ENCODE measurements at regions not wholly inside any gene's neighbourhood (a gene's known extent, or its start where the extent isn't known, plus 50 kb on each side); places are given as distances from the start of the nearest gene placed in this dataset.

GRCh38 chr7:96638669-96639068 lies 71.0 kb downstream of the SEM1 start:
- DNase-seq, result no peak

GRCh38 chr7:96637522-96637921 lies 72.1 kb downstream of the SEM1 start:
- DNase-seq, result no peak

- no peak for DNase-seq
Measured at GRCh38 chr7:96636979-96637378, 72.7 kb downstream of the SEM1 start.

DNA sequence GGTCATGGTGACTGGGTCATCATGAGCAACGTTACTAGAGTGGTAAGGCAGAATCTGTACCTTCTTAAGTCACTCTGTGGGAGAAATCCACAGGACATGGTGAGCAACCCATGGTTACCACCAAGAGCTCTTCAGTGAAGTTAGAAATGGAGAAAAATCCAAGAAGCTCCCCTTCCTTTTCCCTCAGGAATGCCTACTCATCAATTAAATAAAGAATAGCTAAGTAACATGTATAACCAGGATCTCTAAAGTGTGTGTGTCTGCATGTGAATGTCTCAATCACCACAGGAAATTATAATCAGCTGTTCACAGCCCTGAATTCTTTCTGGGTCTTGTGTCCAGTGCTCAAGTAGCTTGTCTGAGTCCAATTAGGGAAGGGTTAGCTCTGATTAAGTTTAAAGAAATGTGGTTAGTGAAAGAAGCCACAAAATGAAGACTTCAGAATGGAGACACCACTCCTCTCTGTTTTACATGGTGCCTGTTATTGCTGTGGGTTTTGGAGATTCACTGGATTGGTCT lies 73.2 kb downstream of the SEM1 start:
- no peak for DNase-seq

GRCh38 chr7:96629884-96630283 lies 79.8 kb downstream of the SEM1 start:
- DNase-seq, result no peak

DNA sequence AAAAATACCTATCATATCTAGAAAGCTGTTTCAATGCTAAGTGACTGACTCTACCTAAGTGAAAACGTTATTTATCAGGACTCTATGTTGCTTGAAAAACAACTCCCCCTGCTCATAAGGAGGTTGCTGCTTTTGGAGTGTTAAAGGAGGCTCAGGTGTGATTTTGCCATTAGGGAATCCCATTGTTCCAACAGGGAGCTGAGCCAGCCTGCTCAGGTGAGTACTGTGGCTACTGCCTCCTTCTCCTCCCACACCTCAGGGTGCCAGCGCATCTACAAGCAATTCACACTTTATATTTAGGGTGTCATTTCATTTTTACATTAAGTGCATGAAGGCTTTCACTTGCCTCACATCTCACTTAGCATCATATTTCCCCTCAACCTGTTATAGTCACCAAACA lies 84.7 kb downstream of the SEM1 start:
- no peak for DNase-seq

DNA sequence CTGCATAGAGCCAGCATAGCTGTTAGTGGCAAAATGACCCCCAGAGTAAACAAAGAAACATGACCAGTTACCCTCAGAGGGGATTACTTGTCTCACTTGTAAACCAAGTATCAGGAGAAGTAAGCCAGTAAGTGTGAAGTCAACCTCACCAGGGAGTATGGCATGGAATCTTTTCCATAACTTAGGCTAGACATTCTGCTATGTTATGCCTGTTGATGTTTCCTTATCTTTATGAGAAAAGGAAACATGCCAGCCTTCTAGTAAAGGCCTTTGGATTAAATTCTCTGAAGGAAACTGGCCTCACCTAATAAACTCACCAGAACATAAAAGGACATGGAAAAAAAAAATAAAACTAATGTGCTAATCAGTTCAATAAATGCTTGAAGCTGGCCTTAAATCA lies 87.7 kb downstream of the SEM1 start:
- DNase-seq, result no peak

DNA sequence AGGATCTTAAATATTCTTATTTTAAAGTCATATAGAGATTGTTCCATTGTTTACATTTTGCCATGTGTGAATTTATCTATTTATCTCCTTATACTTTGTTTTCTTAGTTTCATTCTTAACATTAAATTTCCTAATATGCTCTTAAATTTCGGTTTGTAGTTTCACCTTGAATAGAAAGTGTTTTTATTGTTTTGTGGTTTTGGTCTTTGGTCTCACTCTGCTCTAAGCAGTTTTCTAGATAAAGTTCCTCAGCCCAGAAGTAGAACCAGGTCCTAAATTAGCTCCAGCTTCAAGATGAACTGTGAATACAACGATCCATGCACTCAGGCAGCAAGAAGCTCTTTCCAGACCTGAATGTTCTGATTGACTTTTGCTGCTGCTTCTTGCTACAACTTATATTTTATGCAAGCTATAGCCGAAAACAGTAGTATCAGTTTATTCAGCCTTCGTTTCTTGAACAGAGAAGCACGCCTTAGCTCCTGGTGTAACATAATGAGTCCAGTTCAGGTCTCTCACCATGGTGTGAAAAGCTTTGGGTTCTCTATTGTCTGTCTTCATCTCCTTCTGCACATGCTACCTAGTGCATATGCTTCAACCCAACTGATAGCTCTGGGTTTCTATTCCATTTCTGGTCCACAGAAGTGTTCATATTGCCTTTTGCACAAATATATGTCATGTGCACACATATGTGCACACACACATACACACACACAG lies 95.3 kb downstream of the SEM1 start:
- DNase-seq, result no peak

GRCh38 chr7:96612034-96612433 lies 97.6 kb downstream of the SEM1 start:
- no peak for DNase-seq

DNA sequence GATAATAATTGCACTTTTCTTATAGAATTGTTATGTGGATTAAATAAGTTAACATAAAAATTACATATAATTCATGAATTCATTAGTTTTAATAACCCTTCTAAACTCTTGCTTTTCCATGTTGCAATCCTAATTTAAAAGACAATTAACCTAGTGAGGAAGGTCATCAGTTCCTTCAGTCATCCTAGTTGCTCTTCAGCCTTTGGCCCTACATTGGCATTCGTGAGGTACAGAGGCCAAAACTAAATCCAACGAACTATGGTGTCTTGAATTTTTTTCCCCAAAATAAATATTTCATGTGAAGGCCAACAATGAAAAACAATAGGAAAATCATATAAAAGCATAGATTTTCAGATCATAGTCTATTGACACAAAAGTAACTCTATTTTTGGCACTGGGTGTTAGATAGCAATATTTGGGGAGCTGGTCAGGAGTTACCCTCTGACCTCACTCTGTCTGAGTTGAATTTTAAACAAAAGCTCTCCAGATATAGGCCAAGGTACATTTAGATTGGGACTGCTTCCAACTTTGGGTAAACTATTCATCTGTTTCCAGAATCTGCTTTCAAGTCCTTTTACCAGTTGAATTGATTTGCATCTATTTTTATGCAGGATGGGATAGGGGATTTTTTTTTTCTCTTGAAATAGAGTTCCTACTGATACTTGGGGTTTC lies 104.5 kb downstream of the SEM1 start:
- no peak for DNase-seq

- no peak for DNase-seq
Measured at GRCh38 chr7:96599288-96599936, 110.2 kb downstream of the SEM1 start.

DNA sequence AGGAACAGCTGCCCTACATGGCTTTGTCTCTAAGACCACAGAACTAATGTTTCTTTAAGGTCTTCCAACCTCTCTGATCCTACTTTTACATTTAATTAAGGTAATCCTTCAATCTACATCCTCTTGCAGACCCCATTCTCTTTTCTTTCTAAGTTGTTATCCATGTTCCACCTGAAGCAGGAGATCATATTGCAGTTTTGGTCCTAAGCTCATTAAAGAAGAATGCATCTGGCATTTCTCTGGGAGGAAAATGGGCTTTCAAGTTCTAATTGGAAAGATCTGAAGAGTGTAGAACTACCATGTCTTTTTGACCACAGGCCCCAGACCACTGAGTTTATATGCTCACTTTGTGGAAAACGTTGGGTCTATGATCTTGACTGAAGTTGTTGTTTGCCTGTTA lies 111.2 kb downstream of the SEM1 start:
- DNase-seq, result no peak

- DNase-seq, result no peak
Measured at GRCh38 chr7:96596120-96596826, 113.4 kb downstream of the SEM1 start.

- DNase-seq, result no peak
Measured at GRCh38 chr7:96591900-96592676, 117.6 kb downstream of the SEM1 start.

- no peak for DNase-seq
Measured at GRCh38 chr7:96591159-96591899, 118.3 kb downstream of the SEM1 start.

- DNase-seq, result no peak
Measured at GRCh38 chr7:96589038-96589437, 120.6 kb downstream of the SEM1 start.

- no peak for DNase-seq
Measured at GRCh38 chr7:96579119-96579518, 130.5 kb downstream of the SEM1 start.

GRCh38 chr7:96578606-96579005 lies 131.0 kb downstream of the SEM1 start:
- DNase-seq, result no peak

DNA sequence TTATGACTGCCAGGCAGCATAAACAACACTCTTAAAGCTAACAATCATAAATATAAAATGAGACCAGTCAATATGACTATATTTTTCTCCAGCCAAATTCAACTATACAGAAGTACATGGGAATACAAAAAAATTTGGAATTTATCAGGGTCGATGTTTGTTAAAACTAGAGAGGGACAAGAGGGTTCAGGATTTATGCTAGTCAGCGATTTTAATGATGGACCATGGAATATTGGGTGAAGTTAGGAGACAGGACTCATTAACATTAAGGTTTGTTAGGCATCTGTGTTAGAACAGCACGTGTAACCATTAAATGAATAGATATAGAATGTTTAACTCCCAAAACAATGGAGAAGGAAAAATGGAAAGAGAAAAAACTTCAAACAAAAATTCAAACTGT lies 146.2 kb downstream of the SEM1 start:
- DNase-seq, result no peak

DNA sequence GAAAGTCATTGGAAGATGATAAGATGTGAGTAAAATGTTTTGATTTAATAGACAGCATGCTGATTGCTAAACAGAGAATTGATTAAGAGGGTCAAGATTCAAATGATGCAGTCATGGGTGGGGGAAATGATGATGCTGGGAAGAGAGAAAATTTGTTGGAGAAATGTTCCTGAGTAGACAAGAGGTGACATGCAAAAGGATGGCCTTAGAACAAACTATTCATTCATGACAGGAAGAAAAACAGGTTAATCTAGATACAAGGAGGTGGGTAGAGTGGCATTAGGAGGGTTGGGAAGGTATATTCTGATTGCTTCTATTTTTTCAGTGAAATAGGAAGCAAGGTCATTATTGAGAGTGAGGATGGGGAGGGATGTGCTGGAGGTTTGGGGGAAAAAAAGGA lies 146.7 kb downstream of the SEM1 start:
- no peak for DNase-seq
